ENCODE measurements at regions not wholly inside any gene's neighbourhood (a gene's known extent, or its start where the extent isn't known, plus 50 kb on each side); places are given as distances from the start of the nearest gene placed in this dataset.

DNA sequence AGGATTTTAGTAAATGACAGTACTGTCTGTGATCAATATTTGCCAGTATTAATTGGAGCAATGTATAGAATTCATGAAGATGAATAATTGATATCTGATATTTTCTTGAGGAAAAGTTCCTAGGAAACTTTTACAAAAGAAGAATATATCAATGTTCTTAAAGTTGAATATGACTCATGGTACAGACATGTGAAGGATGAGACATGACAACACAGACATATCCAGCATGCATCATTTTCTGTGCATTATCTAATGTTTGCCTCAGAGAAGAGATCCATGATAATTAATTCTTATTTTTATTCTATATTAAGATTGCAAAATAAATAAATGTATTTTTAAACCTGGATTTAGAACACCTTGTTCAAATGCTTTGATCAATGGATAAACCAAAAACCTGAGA is 452.9 kb upstream of the EPHA5 start:
- no peak for TF ChIP-seq POLR2A (IDR thresholded peaks at IDR 0.05)
- TF ChIP-seq, protein P1, sequence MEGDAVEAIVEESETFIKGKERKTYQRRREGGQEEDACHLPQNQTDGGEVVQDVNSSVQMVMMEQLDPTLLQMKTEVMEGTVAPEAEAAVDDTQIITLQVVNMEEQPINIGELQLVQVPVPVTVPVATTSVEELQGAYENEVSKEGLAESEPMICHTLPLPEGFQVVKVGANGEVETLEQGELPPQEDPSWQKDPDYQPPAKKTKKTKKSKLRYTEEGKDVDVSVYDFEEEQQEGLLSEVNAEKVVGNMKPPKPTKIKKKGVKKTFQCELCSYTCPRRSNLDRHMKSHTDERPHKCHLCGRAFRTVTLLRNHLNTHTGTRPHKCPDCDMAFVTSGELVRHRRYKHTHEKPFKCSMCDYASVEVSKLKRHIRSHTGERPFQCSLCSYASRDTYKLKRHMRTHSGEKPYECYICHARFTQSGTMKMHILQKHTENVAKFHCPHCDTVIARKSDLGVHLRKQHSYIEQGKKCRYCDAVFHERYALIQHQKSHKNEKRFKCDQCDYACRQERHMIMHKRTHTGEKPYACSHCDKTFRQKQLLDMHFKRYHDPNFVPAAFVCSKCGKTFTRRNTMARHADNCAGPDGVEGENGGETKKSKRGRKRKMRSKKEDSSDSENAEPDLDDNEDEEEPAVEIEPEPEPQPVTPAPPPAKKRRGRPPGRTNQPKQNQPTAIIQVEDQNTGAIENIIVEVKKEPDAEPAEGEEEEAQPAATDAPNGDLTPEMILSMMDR (IDR thresholded peaks at IDR 0.05): no peak
